GM18951 (cell line): ENCODE measurements at regions not wholly inside any gene's neighbourhood (a gene's known extent, or its start where the extent isn't known, plus 50 kb on each side); places are given as distances from the start of the nearest gene placed in this dataset.

Experiments used
- POLR2A ChIP-seq: IDR thresholded peaks from 4 replicates; pipeline ENCODE4 v1.6.1; 2011; ENCODE audit warnings: mild to moderate bottlenecking; ENCODE audit not compliant: insufficient read length, insufficient read depth; ENCODE audit errors: extremely low read depth
- in situ Hi-C: fragments of 300-500 bp; cut with MboI; formaldehyde crosslinking; loops from one replicate; pipeline ENCODE4 v1.12.0; 2022; ENCODE audit warnings: low sequenced_read_pairs, mixed read lengths, inconsistent platforms; ENCODE audit not compliant: unreplicated experiment

GRCh38 chr12:90631591-90632212 is 323.3 kb downstream of the CCER1 start:
- in situ Hi-C loops: no loop called here
- no peak for TF ChIP-seq POLR2A

GRCh38 chr12:90630006-90630405 is 325.0 kb downstream of the CCER1 start:
- in situ Hi-C loops: no loop called here
- TF ChIP-seq POLR2A: no peak

GRCh38 chr12:90628213-90628612 is 326.8 kb downstream of the CCER1 start:
- TF ChIP-seq POLR2A: no peak
- in situ Hi-C loops: no loop called here

- in situ Hi-C loops: no loop called here
- TF ChIP-seq POLR2A: no peak
Observed at GRCh38 chr12:90627180-90627896, 327.6 kb downstream of the CCER1 start.

- no peak for TF ChIP-seq POLR2A
- in situ Hi-C loops: no loop called here
Observed at GRCh38 chr12:90622431-90622830, 332.5 kb downstream of the CCER1 start.

- in situ Hi-C loops: no loop called here
- TF ChIP-seq POLR2A: no peak
Observed at GRCh38 chr12:90621927-90622326, 333.0 kb downstream of the CCER1 start.

- TF ChIP-seq POLR2A: no peak
- in situ Hi-C loops: no loop called here
Observed at GRCh38 chr12:90619943-90620342, 335.0 kb downstream of the CCER1 start.

GRCh38 chr12:90618586-90618985 is 336.4 kb downstream of the CCER1 start:
- in situ Hi-C loops: no loop called here
- no peak for TF ChIP-seq POLR2A

GRCh38 chr12:90611891-90612290 is 343.1 kb downstream of the CCER1 start:
- no peak for TF ChIP-seq POLR2A

GRCh38 chr12:90611048-90611447 is 343.9 kb downstream of the CCER1 start:
- in situ Hi-C loops: no loop called here
- no peak for TF ChIP-seq POLR2A

More at GRCh38 chr12:90611891-90612290, 343.1 kb downstream of the CCER1 start:
- in situ Hi-C loops: no loop called here

GRCh38 chr12:90593596-90594295 is 361.2 kb downstream of the CCER1 start:
- in situ Hi-C loops: no loop called here
- TF ChIP-seq POLR2A: no peak

- in situ Hi-C loops: no loop called here
- TF ChIP-seq POLR2A: no peak
Observed at GRCh38 chr12:90589956-90590355, 365.0 kb downstream of the CCER1 start.

- in situ Hi-C loops: no loop called here
- no peak for TF ChIP-seq POLR2A
Observed at GRCh38 chr12:90585640-90586304, 369.2 kb downstream of the CCER1 start.

GRCh38 chr12:90576707-90577106 is 378.3 kb downstream of the CCER1 start:
- no peak for TF ChIP-seq POLR2A
- in situ Hi-C loops: no loop called here

GRCh38 chr12:90575995-90576394 is 379.0 kb downstream of the CCER1 start:
- in situ Hi-C loops: no loop called here
- TF ChIP-seq POLR2A: no peak
